HepG2 (cell line): ENCODE measurements at regions not wholly inside any gene's neighbourhood (a gene's known extent, or its start where the extent isn't known, plus 50 kb on each side); places are given as distances from the start of the nearest gene placed in this dataset.

Experiments used
- CBX5 ChIP-seq: sonication (generic); formaldehyde crosslinking; IDR thresholded peaks from 2 replicates; pipeline ENCODE4 v1.4.0; 2020; ENCODE audit warnings: missing genetic modification reagents, borderline replicate concordance
- CTCF ChIP-seq: sonication (generic); formaldehyde crosslinking; IDR thresholded peaks from 2 replicates; pipeline ENCODE4 v1.5.0; 2020; ENCODE audit warnings: mild to moderate bottlenecking, missing genetic modification reagents, moderate library complexity
- ELF4 ChIP-seq: sonication (generic); formaldehyde crosslinking; IDR thresholded peaks from 2 replicates; pipeline ENCODE4 v1.5.0; 2020; ENCODE audit warnings: missing genetic modification reagents, mild to moderate bottlenecking, moderate library complexity, borderline replicate concordance
- JUN ChIP-seq: sonication (generic); formaldehyde crosslinking; IDR thresholded peaks from 2 replicates; pipeline ENCODE4 v1.4.0; 2020; ENCODE audit warnings: mild to moderate bottlenecking, missing genetic modification reagents
- PHF21A ChIP-seq: sonication (generic); formaldehyde crosslinking; IDR thresholded peaks from 2 replicates; pipeline ENCODE4 v1.5.0; 2020; ENCODE audit warnings: mild to moderate bottlenecking, missing genetic modification reagents
- TCF12 ChIP-seq, 2 experiments: fragments of 450-650 bp in 1 of 2; sonication (generic) in 1 of 2; formaldehyde crosslinking in 1 of 2; IDR thresholded peaks; 2 replicates each; pipeline versions ENCODE4 v1.6.1 to v1.8.0; 2017 to 2022; ENCODE audit warnings: antibody characterized with exemption in 1 of 2, mild to moderate bottlenecking in 1 of 2, missing genetic modification reagents in 1 of 2, moderate library complexity in 1 of 2
- TEF ChIP-seq: sonication (generic); formaldehyde crosslinking; IDR thresholded peaks from 2 replicates; pipeline ENCODE4 v1.5.0; 2020; ENCODE audit warnings: missing genetic modification reagents
- USF2 ChIP-seq, 2 experiments: sonication (generic) in 1 of 2; formaldehyde crosslinking in 1 of 2; IDR thresholded peaks; 2 replicates each; pipeline versions ENCODE4 v1.5.1 to v1.6.1; 2011 to 2020; ENCODE audit warnings: borderline replicate concordance in 1 of 2, low read depth in 1 of 2, low read length in 1 of 2, mild to moderate bottlenecking in 1 of 2, missing genetic modification reagents in 1 of 2, moderate library complexity in 1 of 2
- ZBTB37 ChIP-seq: sonication (generic); formaldehyde crosslinking; IDR thresholded peaks from 2 replicates; pipeline ENCODE4 v1.4.0; 2020; ENCODE audit warnings: mild to moderate bottlenecking, missing genetic modification reagents
- ZZZ3 ChIP-seq: sonication (generic); formaldehyde crosslinking; IDR thresholded peaks from 2 replicates; pipeline ENCODE4 v1.4.0; 2020; ENCODE audit warnings: missing genetic modification reagents, mild to moderate bottlenecking, borderline replicate concordance
- TF ChIP-seq, protein P1 (sequence below): sonication (generic); formaldehyde crosslinking; IDR thresholded peaks from 2 replicates; pipeline ENCODE4 v1.8.0; 2022; ENCODE audit warnings: mild to moderate bottlenecking, missing genetic modification reagents; ENCODE audit not compliant: insufficient replicate concordance

GRCh38 chr2:41768310-41768709 lies 279.5 kb upstream of the PKDCC start:
- no peak for TF ChIP-seq ELF4 (CRISPR knock-in tag)
- no peak for TF ChIP-seq TEF
- TF ChIP-seq JUN (CRISPR knock-in tag): no peak
- no peak for TF ChIP-seq ZZZ3 (CRISPR knock-in tag)
- no peak for TF ChIP-seq ZBTB37
- no peak for TF ChIP-seq USF2 (IDR thresholded peaks at IDR 0.05; ENCODE audit: low read depth, low read length)
- TF ChIP-seq USF2 (CRISPR knock-in tag; IDR thresholded peaks at IDR 0.05; ENCODE audit: borderline replicate concordance): no peak
- TF ChIP-seq, protein P1, sequence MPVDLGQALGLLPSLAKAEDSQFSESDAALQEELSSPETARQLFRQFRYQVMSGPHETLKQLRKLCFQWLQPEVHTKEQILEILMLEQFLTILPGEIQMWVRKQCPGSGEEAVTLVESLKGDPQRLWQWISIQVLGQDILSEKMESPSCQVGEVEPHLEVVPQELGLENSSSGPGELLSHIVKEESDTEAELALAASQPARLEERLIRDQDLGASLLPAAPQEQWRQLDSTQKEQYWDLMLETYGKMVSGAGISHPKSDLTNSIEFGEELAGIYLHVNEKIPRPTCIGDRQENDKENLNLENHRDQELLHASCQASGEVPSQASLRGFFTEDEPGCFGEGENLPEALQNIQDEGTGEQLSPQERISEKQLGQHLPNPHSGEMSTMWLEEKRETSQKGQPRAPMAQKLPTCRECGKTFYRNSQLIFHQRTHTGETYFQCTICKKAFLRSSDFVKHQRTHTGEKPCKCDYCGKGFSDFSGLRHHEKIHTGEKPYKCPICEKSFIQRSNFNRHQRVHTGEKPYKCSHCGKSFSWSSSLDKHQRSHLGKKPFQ (CRISPR knock-in tag): no peak
- no peak for TF ChIP-seq TCF12 (IDR thresholded peaks at IDR 0.05)
- no peak for TF ChIP-seq TCF12 (CRISPR knock-in tag; IDR thresholded peaks at IDR 0.05)
- TF ChIP-seq CBX5 (CRISPR knock-in tag): no peak
- TF ChIP-seq CTCF (CRISPR knock-in tag): no peak
- TF ChIP-seq PHF21A: no peak
